PC-3 (cell line): ENCODE measurements at regions not wholly inside any gene's neighbourhood (a gene's known extent, or its start where the extent isn't known, plus 50 kb on each side); places are given as distances from the start of the nearest gene placed in this dataset.

Experiments used
- ATAC-seq: fragments of 200-7000 bp; cut with Tn5 transposase; 2 replicates; pipeline ENCODE4 v1.9.1; 2020; ENCODE audit warnings: mild to moderate bottlenecking, moderate library complexity
- BruUV-seq: library from RNA; stranded (reverse); fragments of 400-500 nt; replicated peaks from 2 replicates; lab custom pipeline; 2021; lab: Mats Ljungman, UMichigan
- CTCF ChIA-PET: fragments of 300-600 bp; sonication (Branson Sonifier 250); formaldehyde crosslinking; loops from one replicate; lab custom pipeline; 2022; ENCODE audit warnings: antibody characterized with exemption; lab: Charles Lee
- POLR2A ChIA-PET: fragments of 300-600 bp; sonication (Branson Sonifier 250); formaldehyde crosslinking; loops from one replicate; lab custom pipeline; 2022; ENCODE audit warnings: antibody characterized with exemption; ENCODE audit not compliant: unreplicated experiment; lab: Charles Lee
- DNase-seq: peaks from one replicate; pipeline ENCODE4 v3.0.0-alpha.2; 2015
- H2AFZ ChIP-seq: fragments of 300-600 bp; sonication (generic); 2 replicates; pipeline ENCODE4 v1.6.0; 2016; ENCODE audit warnings: antibody characterized with exemption, low read length
- H3F3A ChIP-seq: fragments of 300-600 bp; sonication (generic); one replicate; pipeline ENCODE4 v1.6.0; 2017; ENCODE audit warnings: antibody characterized with exemption, low read length, control low read depth, mild to moderate bottlenecking; ENCODE audit not compliant: unreplicated experiment
- H3K27ac ChIP-seq: fragments of 300-600 bp; sonication (generic); 2 replicates; pipeline ENCODE4 v1.5.1; 2016; ENCODE audit warnings: mild to moderate bottlenecking, low read length
- H3K27me3 ChIP-seq: fragments of 300-600 bp; sonication (generic); 2 replicates; pipeline ENCODE4 v1.6.1; 2016; ENCODE audit warnings: low read length, mixed read lengths
- H3K36me3 ChIP-seq: fragments of 300-600 bp; sonication (generic); 2 replicates; pipeline ENCODE4 v1.6.1; 2016; ENCODE audit warnings: low read depth, mixed run types, low read length, mixed read lengths
- H3K4me1 ChIP-seq: fragments of 300-600 bp; sonication (generic); 2 replicates; pipeline ENCODE4 v1.5.1; 2016; ENCODE audit warnings: low read length; ENCODE audit not compliant: insufficient read depth
- H3K4me2 ChIP-seq: fragments of 300-600 bp; sonication (generic); 2 replicates; pipeline ENCODE4 v1.6.0; 2016; ENCODE audit warnings: low read length
- H3K4me3 ChIP-seq: fragments of 300-600 bp; sonication (generic); 2 replicates; pipeline ENCODE4 v1.5.1; 2016; ENCODE audit warnings: mild to moderate bottlenecking, low read length, mixed read lengths
- H3K79me2 ChIP-seq: fragments of 300-600 bp; sonication (generic); 2 replicates; pipeline ENCODE4 v1.6.1; 2017; ENCODE audit warnings: low read length, mixed read lengths
- H3K9ac ChIP-seq: fragments of 300-600 bp; sonication (generic); 2 replicates; pipeline ENCODE4 v1.6.0; 2016; ENCODE audit warnings: mild to moderate bottlenecking, low read length
- H3K9me2 ChIP-seq: fragments of 300-600 bp; sonication (generic); replicated peaks from 2 replicates; pipeline ENCODE4 v1.6.1; 2016; ENCODE audit warnings: mixed run types, low read length, mixed read lengths
- H3K9me3 ChIP-seq: fragments of 300-600 bp; sonication (generic); 2 replicates; pipeline ENCODE4 v1.6.1; 2016; ENCODE audit warnings: low read length, mixed read lengths
- H4K20me1 ChIP-seq: fragments of 300-600 bp; sonication (generic); 2 replicates; pipeline ENCODE4 v1.6.1; 2016; ENCODE audit warnings: low read length, mixed read lengths
- CTCF ChIP-seq: fragments of 300-600 bp; sonication (generic); conservative IDR thresholded peaks from 2 replicates; pipeline ENCODE4 v1.5.1; 2017; ENCODE audit warnings: antibody characterized with exemption, low read depth, mild to moderate bottlenecking, low read length
- EZH2 ChIP-seq: fragments of 300-600 bp; sonication (generic); IDR thresholded peaks from one replicate; pipeline ENCODE4 v1.6.1; 2017; ENCODE audit warnings: antibody characterized with exemption, mild to moderate bottlenecking, low read length; ENCODE audit not compliant: unreplicated experiment
- EZH2phosphoT487 ChIP-seq: fragments of 300-600 bp; sonication (generic); IDR thresholded peaks from 2 replicates; pipeline ENCODE4 v1.6.1; 2018; ENCODE audit warnings: mild to moderate bottlenecking, antibody characterized with exemption, low read length, borderline replicate concordance
- intact Hi-C: fragments of 100-400 bp; cut with micrococcal nuclease; formaldehyde crosslinking; loops from 2 replicates; pipeline ENCODE4 v1.9.0; 2023

GRCh38 chr16:85441189-85441889 lies 171.8 kb upstream of the GSE1 start:
- Histone ChIP-seq H3K4me2 (no peak overlapping the region), H3K79me2 (no peaks in the 10 kb centered on the region), H3K27me3 (no peaks in the 10 kb centered on the region), H3K36me3 (no peaks in the 10 kb centered on the region), H2AFZ (no peak overlapping the region), H3K9me2 (no peaks in the 10 kb centered on the region), H3K9me3 (no peaks in the 10 kb centered on the region), H4K20me1 (no peaks in the 10 kb centered on the region), H3K9ac (no peak overlapping the region), H3K4me1 (no peaks in the 10 kb centered on the region), H3F3A (no peaks in the 10 kb centered on the region), H3K4me3 (no peak overlapping the region), H3K27ac (no peak overlapping the region)
- intact Hi-C loops = no loop called here
- ChIA-PET POLR2A (no interaction called here), CTCF (no interaction called here)
- ATAC-seq = no peak
- TF ChIP-seq EZH2 = no peak
- no peak for TF ChIP-seq CTCF
- DNase-seq = no peak
- no TSS peak for BruUV-seq

GRCh38 chr16:85441890-85442670 lies 171.0 kb upstream of the GSE1 start:
- intact Hi-C loops = no loop called here
- Histone ChIP-seq H3F3A (no peaks in the 10 kb centered on the region), H3K4me1 (no peaks in the 10 kb centered on the region), H4K20me1 (no peaks in the 10 kb centered on the region), H3K4me2 (no peak overlapping the region), H3K9me3 (no peaks in the 10 kb centered on the region), H3K36me3 (no peaks in the 10 kb centered on the region), H3K9ac (no peak overlapping the region), H3K27me3 (no peaks in the 10 kb centered on the region), H3K27ac (no peak overlapping the region), H3K4me3 (no peak overlapping the region), H2AFZ (no peak overlapping the region), H3K79me2 (no peaks in the 10 kb centered on the region), H3K9me2 (no peaks in the 10 kb centered on the region)
- DNase-seq (no peak), ATAC-seq (no peak)
- TF ChIP-seq EZH2 = no peak
- no peak for TF ChIP-seq CTCF
- TF ChIP-seq EZH2phosphoT487 = no peak
- POLR2A ChIA-PET = no interaction called here
- CTCF ChIA-PET = no interaction called here
- no TSS peak for BruUV-seq

- Histone ChIP-seq H3F3A (no peaks in the 10 kb centered on the region), H3K36me3 (no peaks in the 10 kb centered on the region), H3K4me2 (no peak overlapping the region), H3K4me3 (no peak overlapping the region), H3K27ac (no peak overlapping the region), H3K4me1 (no peaks in the 10 kb centered on the region), H3K9me3 (no peaks in the 10 kb centered on the region), H2AFZ (no peak overlapping the region), H3K9me2 (no peaks in the 10 kb centered on the region), H3K79me2 (no peaks in the 10 kb centered on the region), H3K9ac (no peak overlapping the region), H3K27me3 (no peaks in the 10 kb centered on the region), H4K20me1 (no peaks in the 10 kb centered on the region)
- ChIA-PET POLR2A (no interaction called here), CTCF (no interaction called here)
- TF ChIP-seq CTCF = no peak
- TF ChIP-seq EZH2 = no peak
- no peak for TF ChIP-seq EZH2phosphoT487
- DNase-seq = no peak
- no TSS peak for BruUV-seq
- no peak for ATAC-seq
- intact Hi-C loops = no loop called here
Measured at GRCh38 chr16:85443116-85443515, 170.0 kb upstream of the GSE1 start.
